Activated naive CD4-positive, alpha-beta T cell treated with anti-CD3 and anti-CD28 coated beads for 36 hours (primary cell): ENCODE measurements at regions not wholly inside any gene's neighbourhood (a gene's known extent, or its start where the extent isn't known, plus 50 kb on each side); places are given as distances from the start of the nearest gene placed in this dataset.
"Not testable (repeated sequence)": the region's sequence is repeated elsewhere in the genome, so short reads cannot be mapped to it uniquely, and the experiment has no call there.

Experiments used
- CTCF ChIA-PET: fragments of 350-600 bp; sonication (Branson Sonifier 250); formaldehyde crosslinking; loops from one replicate; lab custom pipeline; 2021; ENCODE audit warnings: antibody characterized with exemption; lab: Charles Lee
- DNase-seq: peaks from one replicate; pipeline ENCODE4 v3.0.0-alpha.2; 2020
- H3K27ac Mint-ChIP-seq: one replicate; pipeline ENCODE4 v1.8.0; 2021; ENCODE audit warnings: mild to moderate bottlenecking, mixed read lengths
- H3K27me3 Mint-ChIP-seq: one replicate; pipeline ENCODE4 v1.8.0; 2021; ENCODE audit warnings: low read depth, mixed read lengths
- H3K36me3 Mint-ChIP-seq: one replicate; pipeline ENCODE4 v1.8.0; 2021; ENCODE audit warnings: low read depth, mixed read lengths
- H3K4me1 Mint-ChIP-seq: one replicate; pipeline ENCODE4 v1.8.0; 2021; ENCODE audit warnings: low read depth, mixed read lengths
- H3K4me3 Mint-ChIP-seq: one replicate; pipeline ENCODE4 v1.8.0; 2021; ENCODE audit warnings: mild to moderate bottlenecking, moderate library complexity, mixed read lengths
- H3K9me3 Mint-ChIP-seq: one replicate; pipeline ENCODE4 v1.8.0; 2021; ENCODE audit warnings: mixed read lengths
- intact Hi-C: fragments of 100-400 bp; cut with micrococcal nuclease; formaldehyde crosslinking; loops from one replicate; pipeline ENCODE4 v1.15.1; 2023

- intact Hi-C loops: no loop called here
- no peak for DNase-seq
- Mint-ChIP-seq H3K27me3 (peaks cover 4% of the 10 kb centered on the region), H3K9me3 (peaks cover 7% of the 10 kb centered on the region), H3K4me3 (no peak overlapping the region), H3K27ac (no peak overlapping the region), H3K36me3 (no peaks in the 10 kb centered on the region), H3K4me1 (no peaks in the 10 kb centered on the region)
- CTCF ChIA-PET: interaction anchor here (0.8 kb wide), 1 partner anchor 19 kb away, joined by 3 read pairs; no protein-coding TSS in a partner anchor
These were observed 251.2 kb upstream of the RHOBTB1 start for GRCh38 chr10:61195211-61195610.

DNA sequence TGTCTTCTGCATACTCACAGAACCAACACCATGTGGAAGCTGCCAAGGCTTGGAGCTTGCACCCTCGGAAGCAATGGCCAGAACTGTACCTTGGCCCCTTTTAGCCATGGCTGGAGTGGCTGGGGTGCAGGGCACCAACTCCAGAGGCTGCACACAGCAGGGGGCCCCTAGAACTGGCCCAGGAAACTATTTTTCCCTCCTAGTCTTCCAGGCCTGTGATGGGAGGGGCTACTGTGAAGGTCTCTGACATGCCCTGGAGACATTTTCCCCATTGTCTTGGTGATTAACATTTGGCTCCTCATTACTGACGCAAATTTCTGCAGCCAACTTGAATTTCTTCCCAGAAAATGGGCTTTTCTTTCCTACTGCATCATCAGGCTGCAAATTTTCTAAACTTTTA is 248.6 kb upstream of the RHOBTB1 start:
- DNase-seq, H3K4me3 Mint-ChIP-seq, H3K4me1 Mint-ChIP-seq, H3K27ac Mint-ChIP-seq, H3K27me3 Mint-ChIP-seq, intact Hi-C loops, H3K9me3 Mint-ChIP-seq, CTCF ChIA-PET, H3K36me3 Mint-ChIP-seq: not testable (repeated sequence)

- Mint-ChIP-seq H3K36me3 (no peaks in the 10 kb centered on the region), H3K4me1 (no peaks in the 10 kb centered on the region), H3K27ac (no peak overlapping the region), H3K4me3 (no peak overlapping the region), H3K27me3 (peaks cover 4% of the 10 kb centered on the region), H3K9me3 (peaks cover 7% of the 10 kb centered on the region)
- intact Hi-C loops: no loop called here
- CTCF ChIA-PET: no interaction called here
- DNase-seq: no peak
These were observed 248.1 kb upstream of the RHOBTB1 start for GRCh38 chr10:61192042-61192441.

- H3K4me3 Mint-ChIP-seq: no peak overlapping the region
- H3K9me3 Mint-ChIP-seq: peaks cover 7% of the 10 kb centered on the region
- H3K27me3 Mint-ChIP-seq: peaks cover 4% of the 10 kb centered on the region
- DNase-seq: no peak
- H3K4me1 Mint-ChIP-seq: no peaks in the 10 kb centered on the region
- intact Hi-C loops: no loop called here
- CTCF ChIA-PET: interaction anchor here (0.9 kb wide), 1 partner anchor 9 kb away, joined by 4 read pairs; no protein-coding TSS in a partner anchor
- H3K27ac Mint-ChIP-seq: no peak overlapping the region
- H3K36me3 Mint-ChIP-seq: no peaks in the 10 kb centered on the region
These were observed 245.9 kb upstream of the RHOBTB1 start for GRCh38 chr10:61189912-61190311.

DNA sequence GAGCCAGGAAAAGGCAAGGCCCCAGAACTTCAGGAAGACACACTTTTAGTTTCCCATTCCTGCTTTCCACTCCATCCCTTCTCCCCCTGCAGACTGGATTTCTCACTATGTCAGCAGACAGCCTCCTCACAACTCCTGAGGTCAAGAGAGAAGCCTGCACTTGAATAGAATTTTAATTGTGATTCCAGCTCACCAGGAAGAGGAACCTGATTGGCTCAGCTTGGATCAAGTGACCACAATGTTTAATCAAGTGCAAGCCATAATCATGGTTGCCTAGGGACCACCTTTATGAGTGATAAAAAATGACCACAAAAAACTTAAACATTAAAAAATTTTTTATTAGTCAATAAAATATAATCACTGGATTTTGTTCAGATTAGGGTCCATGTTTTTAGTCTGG is 244.7 kb upstream of the RHOBTB1 start:
- peaks cover 4% of the 10 kb centered on the region for H3K27me3 Mint-ChIP-seq
- H3K9me3 Mint-ChIP-seq: peaks cover 7% of the 10 kb centered on the region
- intact Hi-C loops: no loop called here
- no peak overlapping the region for H3K27ac Mint-ChIP-seq
- no peak for DNase-seq
- no peaks in the 10 kb centered on the region for H3K36me3 Mint-ChIP-seq
- CTCF ChIA-PET: no interaction called here
- no peaks in the 10 kb centered on the region for H3K4me1 Mint-ChIP-seq
- no peak overlapping the region for H3K4me3 Mint-ChIP-seq

GRCh38 chr10:61188101-61188500 is 244.1 kb upstream of the RHOBTB1 start:
- intact Hi-C loops: no loop called here
- H3K4me1 Mint-ChIP-seq: no peaks in the 10 kb centered on the region
- peaks cover 4% of the 10 kb centered on the region for H3K27me3 Mint-ChIP-seq
- DNase-seq: no peak
- no peaks in the 10 kb centered on the region for H3K36me3 Mint-ChIP-seq
- no peak overlapping the region for H3K27ac Mint-ChIP-seq
- CTCF ChIA-PET: interaction anchor here (1.2 kb wide), 1 partner anchor 13 kb away, joined by 3 read pairs; no protein-coding TSS in a partner anchor
- no peak overlapping the region for H3K4me3 Mint-ChIP-seq
- H3K9me3 Mint-ChIP-seq: peaks cover 4% of the 10 kb centered on the region

DNA sequence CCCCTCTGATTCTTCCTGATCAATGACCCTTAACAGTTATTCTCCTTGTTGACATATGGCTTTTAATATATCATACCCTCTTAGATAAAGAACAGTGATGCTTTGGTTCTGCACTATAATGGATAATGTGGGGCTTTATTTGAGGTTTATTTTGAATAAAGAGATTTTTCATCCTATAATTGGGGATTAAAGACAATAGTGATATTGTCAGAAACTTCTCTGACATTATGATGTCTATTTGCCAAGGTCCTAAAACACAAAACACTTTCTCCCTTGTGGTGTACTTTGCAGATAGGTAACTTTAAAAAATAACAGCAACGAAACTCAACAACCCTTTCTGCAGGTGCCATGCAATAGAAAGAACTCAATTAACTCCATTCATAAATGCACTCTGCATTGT is 243.6 kb upstream of the RHOBTB1 start:
- no peaks in the 10 kb centered on the region for H3K9me3 Mint-ChIP-seq
- no peaks in the 10 kb centered on the region for H3K4me1 Mint-ChIP-seq
- intact Hi-C loops: no loop called here
- no peak overlapping the region for H3K4me3 Mint-ChIP-seq
- CTCF ChIA-PET: interaction anchor here (1.2 kb wide), 1 partner anchor 13 kb away, joined by 3 read pairs; no protein-coding TSS in a partner anchor
- no peak overlapping the region for H3K27ac Mint-ChIP-seq
- H3K36me3 Mint-ChIP-seq: no peaks in the 10 kb centered on the region
- H3K27me3 Mint-ChIP-seq: peaks cover 4% of the 10 kb centered on the region
- DNase-seq: no peak

GRCh38 chr10:61186408-61186807 is 242.4 kb upstream of the RHOBTB1 start:
- Mint-ChIP-seq H3K4me3 (no peak overlapping the region), H3K36me3 (no peaks in the 10 kb centered on the region), H3K27me3 (peaks cover 6% of the 10 kb centered on the region), H3K9me3 (no peaks in the 10 kb centered on the region), H3K27ac (no peak overlapping the region), H3K4me1 (no peaks in the 10 kb centered on the region)
- CTCF ChIA-PET: no interaction called here
- DNase-seq: no peak
- intact Hi-C loops: no loop called here

- CTCF ChIA-PET: interaction anchor here (0.5 kb wide), 1 partner anchor 207 kb away, joined by 3 read pairs; no protein-coding TSS in a partner anchor
- DNase-seq: no peak
- intact Hi-C loops: no loop called here
- H3K36me3 Mint-ChIP-seq: no peaks in the 10 kb centered on the region
- H3K4me3 Mint-ChIP-seq: no peak overlapping the region
- H3K9me3 Mint-ChIP-seq: no peaks in the 10 kb centered on the region
- H3K4me1 Mint-ChIP-seq: no peaks in the 10 kb centered on the region
- H3K27me3 Mint-ChIP-seq: peaks cover 3% of the 10 kb centered on the region
- no peak overlapping the region for H3K27ac Mint-ChIP-seq
These were observed 240.4 kb upstream of the RHOBTB1 start for GRCh38 chr10:61184429-61184828.

DNA sequence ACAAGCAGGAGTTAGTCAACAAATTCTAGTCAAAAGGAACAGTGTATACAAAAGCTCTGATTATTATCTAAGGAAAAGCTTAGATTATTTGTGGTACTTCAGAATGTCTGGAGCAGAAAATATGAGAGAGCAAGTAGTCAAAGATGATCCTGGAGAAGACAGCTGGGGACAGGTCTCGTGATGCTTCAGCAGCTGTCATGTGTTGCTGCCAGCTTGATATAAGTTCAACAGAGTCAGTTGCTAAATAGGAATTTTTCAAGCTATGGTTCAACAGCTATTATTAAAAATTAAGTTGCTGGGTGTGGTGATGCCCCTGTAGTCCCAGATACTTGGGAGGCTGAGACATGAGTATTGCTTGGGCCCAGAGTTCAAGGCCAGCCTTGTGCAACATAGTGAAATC is 240.0 kb upstream of the RHOBTB1 start:
- Mint-ChIP-seq H3K4me3 (no peak overlapping the region), H3K4me1 (no peaks in the 10 kb centered on the region), H3K27me3 (peaks cover 3% of the 10 kb centered on the region), H3K36me3 (no peaks in the 10 kb centered on the region), H3K27ac (no peak overlapping the region), H3K9me3 (no peaks in the 10 kb centered on the region)
- DNase-seq: no peak
- CTCF ChIA-PET: interaction anchor here (0.5 to 1.1 kb wide), 2 partner anchors 43 to 207 kb away, joined by 3 read pairs; no protein-coding TSS in a partner anchor
- intact Hi-C loops: no loop called here

GRCh38 chr10:61181832-61182231 is 237.8 kb upstream of the RHOBTB1 start:
- no peaks in the 10 kb centered on the region for H3K9me3 Mint-ChIP-seq
- CTCF ChIA-PET: no interaction called here
- H3K4me1 Mint-ChIP-seq: no peaks in the 10 kb centered on the region
- intact Hi-C loops: loop anchor here (1.0 kb wide), 1 partner anchor 81 kb away; no protein-coding TSS in a partner anchor
- H3K36me3 Mint-ChIP-seq: no peaks in the 10 kb centered on the region
- DNase-seq: no peak
- peaks cover 3% of the 10 kb centered on the region for H3K27me3 Mint-ChIP-seq
- H3K27ac Mint-ChIP-seq: no peak overlapping the region
- H3K4me3 Mint-ChIP-seq: no peak overlapping the region

DNA sequence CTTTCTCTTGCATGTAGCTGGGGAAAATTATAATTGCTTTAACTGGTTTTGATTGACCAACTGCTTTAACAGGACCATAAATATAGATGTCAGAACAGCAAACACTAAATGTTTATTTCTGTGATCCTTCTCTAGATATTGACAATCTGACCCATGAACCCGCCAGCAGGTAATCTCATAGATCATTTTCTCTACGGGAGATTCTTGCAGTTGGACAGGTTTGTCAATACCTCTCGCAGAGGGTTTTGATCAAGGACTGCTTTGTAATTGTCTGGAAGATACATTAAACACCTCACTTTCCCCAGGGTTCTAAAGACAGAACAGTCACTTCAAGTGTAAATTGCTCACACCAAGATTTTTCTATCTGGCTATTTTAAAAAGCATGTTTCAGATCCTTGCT is 235.8 kb upstream of the RHOBTB1 start:
- CTCF ChIA-PET: no interaction called here
- Mint-ChIP-seq H3K4me3 (no peak overlapping the region), H3K4me1 (no peaks in the 10 kb centered on the region), H3K36me3 (no peaks in the 10 kb centered on the region), H3K27me3 (peaks cover 3% of the 10 kb centered on the region), H3K27ac (no peak overlapping the region), H3K9me3 (no peaks in the 10 kb centered on the region)
- intact Hi-C loops: no loop called here
- DNase-seq: no peak

DNA sequence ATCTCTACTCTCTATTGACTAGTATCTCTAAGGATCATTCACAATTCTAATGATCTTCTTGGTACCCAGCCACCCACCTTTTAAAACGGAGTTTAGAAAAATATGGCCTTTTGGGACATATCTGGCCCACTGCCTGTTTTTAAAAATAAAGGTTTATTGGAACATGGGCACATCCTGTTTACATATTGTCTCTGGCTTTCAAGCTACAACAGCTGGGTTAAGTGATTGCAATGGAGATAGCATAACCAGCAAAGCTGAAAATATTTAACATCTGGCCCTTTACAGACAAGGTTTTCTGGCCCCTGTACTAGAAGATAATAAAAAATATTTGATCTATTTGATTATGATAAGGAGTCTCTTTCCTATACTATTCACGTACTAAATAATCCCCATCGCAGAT is 232.4 kb upstream of the RHOBTB1 start:
- no peaks in the 10 kb centered on the region for H3K4me1 Mint-ChIP-seq
- intact Hi-C loops: no loop called here
- CTCF ChIA-PET: no interaction called here
- H3K4me3 Mint-ChIP-seq: no peak overlapping the region
- no peaks in the 10 kb centered on the region for H3K9me3 Mint-ChIP-seq
- DNase-seq: no peak
- no peaks in the 10 kb centered on the region for H3K36me3 Mint-ChIP-seq
- no peak overlapping the region for H3K27ac Mint-ChIP-seq
- no peaks in the 10 kb centered on the region for H3K27me3 Mint-ChIP-seq
